Stimulated activated CD4-positive, alpha-beta T cell treated with anti-CD3 and anti-CD28 coated beads, Interleukin-2, amount 100 ng/mL, for 48 hours (primary cell): ENCODE measurements at regions not wholly inside any gene's neighbourhood (a gene's known extent, or its start where the extent isn't known, plus 50 kb on each side); places are given as distances from the start of the nearest gene placed in this dataset.
"Not testable (repeated sequence)": the region's sequence is repeated elsewhere in the genome, so short reads cannot be mapped to it uniquely, and the experiment has no call there.

ENCODE experiments used
- DNase-seq, 2 donors: peaks; one replicate each; pipeline ENCODE4 v3.0.0-alpha.2; 2020

- DNase-seq = no peak
These were observed 92.6 kb downstream of the KIF26A start for GRCh38 chr14:104230946-104231345.

DNA sequence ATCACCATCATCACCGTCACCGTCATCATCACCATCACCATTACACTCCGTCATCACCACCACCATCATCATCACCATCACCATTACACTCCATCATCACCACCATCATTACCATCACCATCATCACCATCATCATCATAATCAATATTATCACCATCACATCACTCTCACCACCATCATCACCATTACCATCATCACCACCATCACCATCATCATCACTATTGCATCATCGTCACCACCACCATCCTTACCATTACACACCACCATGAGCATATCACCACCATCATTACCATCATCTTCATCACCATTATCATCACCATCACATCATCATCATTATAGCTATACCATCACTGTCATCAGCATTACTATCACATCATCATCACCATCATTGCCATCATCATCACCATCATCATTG, 93.7 kb downstream of the KIF26A start:
- DNase-seq = no peak

GRCh38 chr14:104234007-104234786, 95.8 kb downstream of the KIF26A start:
- not testable (repeated sequence) for DNase-seq

GRCh38 chr14:104235686-104236085, 97.3 kb downstream of the KIF26A start:
- DNase-seq = no peak

GRCh38 chr14:104237651-104238423, 99.5 kb downstream of the KIF26A start:
- DNase-seq = no peak

DNA sequence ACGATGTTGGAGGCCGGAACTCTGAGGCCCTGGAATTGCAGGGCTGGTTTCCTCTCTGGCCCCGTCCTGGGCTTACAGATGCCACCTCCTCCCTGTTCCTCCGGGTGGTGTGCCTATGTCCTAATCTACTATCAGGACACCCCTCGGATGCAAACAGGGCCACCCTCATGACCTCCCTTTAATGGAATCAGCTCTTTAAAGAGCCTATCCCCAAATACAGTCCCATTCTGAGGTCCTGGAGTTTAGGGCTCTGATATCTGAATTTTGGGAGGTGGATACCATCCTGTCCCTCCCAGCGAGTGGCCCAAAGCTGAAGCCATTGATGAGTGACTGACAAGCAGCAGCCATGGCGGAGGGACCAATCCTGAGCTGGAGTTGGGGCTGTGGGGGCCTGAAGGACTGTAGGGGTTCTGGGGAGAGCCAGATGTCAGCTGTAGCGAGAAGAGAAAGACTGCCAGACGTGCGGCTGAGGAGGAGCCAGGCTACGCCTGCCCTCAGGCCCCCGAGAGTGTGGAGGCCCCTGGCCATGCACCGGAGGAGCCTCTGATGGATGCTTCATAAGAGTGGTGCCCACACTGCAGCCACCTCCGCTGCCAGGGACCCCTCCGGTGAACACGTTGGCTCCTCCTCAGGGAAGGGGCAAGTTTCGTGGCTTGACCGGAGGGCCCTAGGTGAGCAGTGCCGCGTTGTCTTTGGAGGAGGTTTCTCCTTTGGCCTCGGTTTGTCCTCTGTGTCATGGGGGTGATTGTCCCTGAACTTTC, 100.2 kb downstream of the KIF26A start:
- DNase-seq = no peak

DNA sequence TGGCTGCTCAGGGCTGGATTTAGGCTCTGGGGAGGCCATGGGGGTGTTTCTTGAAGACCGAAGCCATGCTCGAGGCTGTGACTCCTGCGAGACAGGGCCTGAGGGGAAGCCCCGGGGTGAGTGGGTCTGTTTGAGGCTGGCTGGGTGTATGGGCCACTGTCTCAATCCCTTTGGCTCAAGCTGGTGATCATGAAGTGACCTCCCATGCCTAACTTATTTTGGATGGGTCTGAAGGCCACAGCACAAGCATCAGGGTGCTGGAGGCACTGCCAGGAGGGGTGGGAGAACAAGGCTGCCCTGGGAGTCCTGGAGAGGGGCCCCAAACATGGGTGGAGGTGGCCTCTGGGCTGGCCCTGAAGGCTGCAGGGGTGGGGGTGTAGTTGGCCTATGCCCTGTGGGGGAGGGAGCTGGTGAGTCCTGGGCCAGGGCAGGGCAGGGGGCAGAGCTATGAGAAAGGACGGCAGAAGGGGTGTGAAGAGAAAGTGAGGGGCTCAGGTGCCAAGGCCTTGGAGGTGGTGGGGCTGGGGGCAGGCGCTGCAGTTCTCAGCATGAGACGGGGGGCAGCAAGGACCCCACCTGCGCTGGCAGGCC, 100.9 kb downstream of the KIF26A start:
- DNase-seq = no peak

GRCh38 chr14:104239861-104240301, 101.5 kb downstream of the KIF26A start:
- no peak for DNase-seq

DNA sequence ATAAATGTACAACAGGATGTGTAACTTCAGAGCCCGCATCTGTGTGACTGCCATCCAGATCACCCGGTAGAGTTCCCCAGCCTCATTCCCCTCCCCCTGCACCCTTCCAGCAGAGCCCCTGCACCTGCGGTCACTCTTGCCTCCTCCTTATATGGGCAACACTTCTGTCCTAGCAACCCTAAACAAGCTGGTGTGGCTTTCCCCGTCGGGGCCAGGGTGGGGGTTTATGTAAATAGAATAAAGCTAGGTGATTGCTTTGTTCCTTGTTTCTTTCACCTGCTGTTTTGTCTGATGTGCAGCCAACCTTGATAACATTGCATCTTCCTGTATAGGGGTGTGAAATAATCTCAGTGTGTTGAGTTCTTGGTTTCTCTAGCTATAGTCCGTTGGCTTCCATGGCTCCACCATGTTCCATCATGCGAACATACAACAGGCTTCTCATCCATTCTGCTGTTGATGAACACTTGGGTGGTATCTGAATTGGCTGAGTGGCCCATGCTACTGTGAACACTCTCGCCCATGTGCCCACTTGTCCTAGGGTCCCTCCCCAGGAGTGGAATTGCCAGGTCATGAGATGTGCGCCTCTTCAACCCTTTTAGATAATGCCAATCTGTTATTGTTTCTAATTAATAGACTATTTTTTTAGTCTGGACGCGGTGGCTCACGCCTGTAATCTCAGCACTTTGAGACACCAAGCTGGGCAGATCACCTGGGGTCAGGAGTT, 102.2 kb downstream of the KIF26A start:
- no peak for DNase-seq

DNA sequence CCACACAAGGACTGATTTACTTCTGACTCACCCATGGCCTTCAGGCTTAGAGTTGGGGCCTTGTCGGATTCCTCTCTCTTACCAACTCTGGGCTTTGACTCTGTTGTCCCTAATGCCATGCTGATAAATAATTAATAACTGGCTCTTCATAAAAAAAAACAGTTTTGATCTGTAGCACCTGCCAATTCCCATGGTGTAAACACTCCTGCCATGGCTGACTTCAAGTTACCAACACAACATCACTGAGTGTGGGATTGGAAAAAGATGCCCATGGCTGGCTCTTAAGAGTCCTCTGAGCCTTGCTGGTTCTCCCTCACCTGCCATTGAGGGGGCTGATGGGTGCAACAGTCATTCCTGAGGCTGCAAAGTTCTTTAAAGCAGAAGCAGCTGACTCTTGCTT, 104.8 kb downstream of the KIF26A start:
- DNase-seq = no peak

GRCh38 chr14:104244221-104245011, 106.0 kb downstream of the KIF26A start:
- DNase-seq = no peak

DNA sequence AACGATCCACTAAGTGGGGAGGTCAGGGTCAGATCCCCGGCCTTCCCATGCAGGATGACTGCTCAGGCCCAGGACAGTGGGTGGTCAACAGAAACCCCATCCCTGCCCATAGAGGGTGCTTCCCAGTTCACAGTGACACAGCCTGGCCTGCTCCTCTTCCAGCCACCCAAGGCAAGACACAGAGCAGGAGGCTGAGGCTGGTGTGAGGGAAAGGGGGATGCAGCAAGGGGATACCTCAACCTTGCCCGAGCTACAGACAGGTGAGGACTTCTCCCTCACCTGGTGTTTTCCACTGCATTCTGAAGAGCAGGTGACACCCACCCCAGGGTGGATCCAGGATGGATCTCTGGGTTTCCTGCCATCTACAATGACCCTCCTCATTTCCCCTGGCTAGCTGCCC, 106.7 kb downstream of the KIF26A start:
- no peak for DNase-seq

GRCh38 chr14:104245723-104246122, 107.3 kb downstream of the KIF26A start:
- no peak for DNase-seq

DNA sequence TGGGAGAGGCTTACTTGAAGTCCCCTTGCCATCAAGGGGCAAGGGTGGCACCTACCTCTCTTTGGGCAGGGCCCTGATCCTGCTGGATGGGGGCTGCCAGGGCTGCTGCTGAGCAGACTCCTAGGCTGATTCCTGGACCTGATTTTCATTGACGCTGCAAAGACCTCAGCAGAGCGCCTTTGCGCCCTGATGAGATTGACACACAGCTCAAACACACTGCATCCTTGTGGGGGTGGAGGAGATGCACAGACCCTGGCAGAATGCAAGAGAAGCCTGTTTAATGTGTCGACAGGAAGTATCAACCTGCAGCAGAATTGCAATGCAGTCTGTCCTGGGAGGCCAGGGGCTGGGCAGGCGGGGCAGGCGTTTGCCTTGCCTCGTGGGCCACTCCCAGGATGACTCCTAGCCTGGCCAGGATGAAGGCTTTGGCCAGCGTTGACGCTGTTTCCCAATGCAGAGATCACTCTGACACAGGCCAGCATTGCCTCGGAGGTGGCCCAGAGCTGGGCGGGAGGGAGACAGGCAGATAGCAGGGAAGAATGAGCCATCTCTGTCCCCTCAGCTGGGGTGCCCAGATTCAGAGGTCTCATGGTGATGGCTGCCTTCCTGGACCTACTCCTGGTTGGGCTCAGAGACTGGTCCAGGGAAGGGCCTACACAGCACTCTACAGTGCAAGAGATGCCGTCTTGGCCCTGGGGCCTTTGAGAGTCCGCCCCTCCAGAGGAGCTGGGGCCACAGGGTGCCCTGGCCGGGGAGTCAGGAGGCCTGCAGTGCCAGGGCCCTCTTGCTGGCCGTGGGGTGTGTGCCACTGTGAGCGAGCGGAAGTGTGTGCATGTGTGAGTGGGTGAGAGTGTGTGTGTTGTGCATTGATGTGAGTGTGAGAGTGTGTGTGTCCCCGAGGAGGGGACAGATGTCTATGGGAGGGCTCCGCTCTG, 108.3 kb downstream of the KIF26A start:
- no peak for DNase-seq

DNA sequence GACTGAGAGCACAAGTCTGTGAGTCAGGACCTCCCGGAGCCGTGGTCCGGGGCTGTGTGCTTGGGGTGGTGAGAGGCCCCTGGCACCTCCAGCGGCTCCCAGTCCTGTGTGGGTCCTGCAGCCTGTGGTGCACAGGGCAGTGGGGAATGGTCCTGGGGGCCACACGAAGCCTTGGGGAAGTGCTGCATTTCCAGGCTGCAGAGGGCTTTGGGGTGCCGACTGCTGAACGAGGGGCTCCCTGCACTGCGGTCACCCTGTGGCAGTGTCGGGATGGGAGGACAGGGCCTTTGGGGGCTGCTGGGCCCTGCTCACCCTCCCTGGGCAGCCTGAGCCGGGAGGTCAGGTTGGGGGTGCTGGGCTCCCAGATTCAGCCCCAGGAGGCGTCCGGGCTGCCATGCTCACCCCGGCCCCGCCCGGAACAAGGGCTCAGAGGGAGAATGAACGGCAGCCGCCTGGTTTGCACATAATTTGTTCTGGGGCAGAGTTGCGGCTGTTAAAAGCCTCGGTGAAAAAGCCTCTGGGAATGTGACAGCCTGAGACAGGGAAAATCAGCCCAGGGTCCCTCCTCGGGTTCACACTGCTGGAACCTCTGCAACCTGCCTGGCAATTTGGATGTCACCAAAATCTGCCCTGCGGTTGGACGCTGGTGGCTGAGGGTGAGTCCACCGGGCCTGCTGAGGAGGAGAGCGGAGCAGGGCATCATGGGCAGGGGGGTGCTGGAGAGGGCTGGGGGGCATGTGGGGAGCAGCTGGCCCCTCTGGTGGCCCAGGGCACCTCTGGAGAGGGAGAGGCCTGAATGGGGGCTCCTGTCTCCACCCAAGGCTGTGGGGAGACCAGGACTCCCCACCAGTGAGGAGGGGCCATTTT, 109.2 kb downstream of the KIF26A start:
- no peak for DNase-seq

- no peak for DNase-seq
These were observed 110.0 kb downstream of the KIF26A start for GRCh38 chr14:104248203-104249055.

- no peak for DNase-seq
These were observed 110.7 kb downstream of the KIF26A start for GRCh38 chr14:104249089-104249488.

DNA sequence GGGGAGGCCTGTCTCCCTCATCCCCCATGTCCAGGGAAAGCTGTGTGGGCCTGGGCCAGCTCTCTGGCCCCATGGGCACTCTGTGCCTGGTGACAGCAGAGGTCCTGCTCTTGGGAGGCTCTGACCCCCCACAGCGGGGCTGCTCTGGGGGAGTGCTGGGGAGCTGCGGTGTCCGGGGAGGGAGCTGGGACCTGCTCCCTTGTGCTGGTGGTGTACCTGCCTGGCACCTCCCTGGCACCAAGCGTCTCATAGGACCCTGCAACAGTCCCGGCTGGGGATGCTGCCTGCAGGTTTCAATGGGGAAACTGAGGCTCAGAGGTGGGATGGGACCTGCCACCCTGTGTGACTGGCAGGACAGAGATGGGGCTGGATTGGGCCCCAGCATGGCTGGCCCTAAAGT, 111.3 kb downstream of the KIF26A start:
- DNase-seq = no peak
